CD14-positive monocyte (primary cell): ENCODE measurements at regions not wholly inside any gene's neighbourhood (a gene's known extent, or its start where the extent isn't known, plus 50 kb on each side); places are given as distances from the start of the nearest gene placed in this dataset.

Experiments
- DNase-seq, 3 donors: peaks; one replicate each; pipeline ENCODE4 v3.0.0-alpha.2; 2011 to 2022
- H2AFZ ChIP-seq: 2 replicates; pipeline ENCODE4 v1.6.0; 2012; ENCODE audit warnings: mild to moderate bottlenecking, low read depth, low read length, inconsistent platforms; ENCODE audit not compliant: insufficient read depth, poor library complexity, severe bottlenecking
- H3K27ac ChIP-seq, 2 donors: 1 replicate in 1 of 2; 2 replicates in 1 of 2; pipeline ENCODE4 v1.5.1; 2012 to 2013; ENCODE audit warnings: low read length in 2 of 2, control low read depth in 1 of 2, inconsistent platforms in 1 of 2, low read depth in 1 of 2, mild to moderate bottlenecking in 1 of 2
- H3K27me3 ChIP-seq, 2 donors: one replicate each; pipeline versions ENCODE4 v1.6.0 to v1.6.1; 2011 to 2013; ENCODE audit warnings: low read length in 2 of 2; ENCODE audit not compliant: control insufficient read depth in 2 of 2, insufficient read depth in 2 of 2
- H3K36me3 ChIP-seq, 2 donors: replicated peaks in 1 of 2; 1 replicate in 1 of 2; 2 replicates in 1 of 2; pipeline versions ENCODE4 v1.5.1 to v1.6.1; 2012 to 2013; ENCODE audit warnings: low read length in 2 of 2, control low read depth in 1 of 2, inconsistent platforms in 1 of 2, mild to moderate bottlenecking in 1 of 2; ENCODE audit not compliant: insufficient read depth in 2 of 2, control insufficient read depth in 1 of 2
- H3K4me1 ChIP-seq, 2 donors: 1 replicate in 1 of 2; 2 replicates in 1 of 2; pipeline versions ENCODE4 v1.5.1 to v1.6.1; 2012 to 2013; ENCODE audit warnings: low read length in 2 of 2, control low read depth in 1 of 2, inconsistent platforms in 1 of 2, mild to moderate bottlenecking in 1 of 2, moderate library complexity in 1 of 2; ENCODE audit not compliant: insufficient read depth in 2 of 2, control insufficient read depth in 1 of 2
- H3K4me2 ChIP-seq: replicated peaks from 2 replicates; pipeline ENCODE3; 2012; ENCODE audit warnings: low read length, moderate library complexity, mild to moderate bottlenecking; ENCODE audit not compliant: poor library complexity, severe bottlenecking; ENCODE audit errors: extremely low read depth
- H3K4me3 ChIP-seq, 3 experiments: fragments of 200-600 bp in 1 of 3; sonication (generic) in 1 of 3; replicated peaks in 1 of 3; 1 replicate in 2 of 3; 2 replicates in 1 of 3; pipeline ENCODE4 v1.5.1; 2011 to 2013; ENCODE audit warnings: low read length in 3 of 3, mild to moderate bottlenecking in 3 of 3, control low read depth in 2 of 3, low read depth in 2 of 3, inconsistent platforms in 1 of 3, moderate library complexity in 1 of 3
- H3K79me2 ChIP-seq: 2 replicates; pipeline ENCODE4 v1.6.0; 2012; ENCODE audit warnings: mild to moderate bottlenecking, control low read depth, inconsistent platforms, low read length, moderate library complexity; ENCODE audit not compliant: insufficient read depth
- H3K9ac ChIP-seq: 2 replicates; pipeline ENCODE4 v1.6.0; 2017; ENCODE audit warnings: low read length, mild to moderate bottlenecking; ENCODE audit not compliant: insufficient read depth, poor library complexity, severe bottlenecking
- H3K9me3 ChIP-seq, 2 donors: replicated peaks in 1 of 2; 1 replicate in 1 of 2; 2 replicates in 1 of 2; pipeline versions ENCODE4 v1.5.1 to v1.6.1; 2012 to 2013; ENCODE audit warnings: low read length in 2 of 2, control low read depth in 1 of 2; ENCODE audit not compliant: control insufficient read depth in 1 of 2, insufficient read depth in 1 of 2
- H4K20me1 ChIP-seq: 2 replicates; pipeline ENCODE4 v1.6.0; 2012; ENCODE audit warnings: mild to moderate bottlenecking, low read length, control low read depth, moderate library complexity; ENCODE audit not compliant: insufficient read depth
- H3K27ac Mint-ChIP-seq, 7 donors: one replicate each; pipeline ENCODE4 v1.8.0; 2020; ENCODE audit warnings: mild to moderate bottlenecking in 7 of 7, mixed read lengths in 7 of 7, moderate library complexity in 6 of 7, inconsistent platforms in 2 of 7
- H3K27me3 Mint-ChIP-seq, 3 donors: one replicate each; pipeline ENCODE4 v1.8.0; 2021 to 2022; ENCODE audit warnings: low read depth in 3 of 3, mild to moderate bottlenecking in 3 of 3, mixed read lengths in 3 of 3, moderate library complexity in 3 of 3, inconsistent platforms in 1 of 3
- H3K36me3 Mint-ChIP-seq, 2 donors: one replicate each; pipeline ENCODE4 v1.8.0; 2020; ENCODE audit warnings: mixed read lengths in 2 of 2, inconsistent platforms in 1 of 2, mild to moderate bottlenecking in 1 of 2
- H3K4me1 Mint-ChIP-seq: one replicate; pipeline ENCODE4 v1.8.0; 2020; ENCODE audit warnings: mild to moderate bottlenecking, mixed read lengths
- H3K4me3 Mint-ChIP-seq, 2 donors: one replicate each; pipeline ENCODE4 v1.8.0; 2020; ENCODE audit warnings: mild to moderate bottlenecking in 2 of 2, mixed read lengths in 2 of 2, moderate library complexity in 1 of 2
- H3K9me3 Mint-ChIP-seq, 7 donors: one replicate each; pipeline ENCODE4 v1.8.0; 2020 to 2022; ENCODE audit warnings: mixed read lengths in 7 of 7, mild to moderate bottlenecking in 6 of 7, moderate library complexity in 6 of 7, inconsistent platforms in 2 of 7
- WGBS: methylation state at CpG from one replicate; pipeline ENCODE4 v1.1.5; 2013; ENCODE audit warnings: missing lambda C conversion rate; ENCODE audit not compliant: insufficient coverage; 5-methylcytosine and 5-hydroxymethylcytosine counted together
- intact Hi-C, 2 donors: fragments of 100-400 bp; cut with micrococcal nuclease; formaldehyde crosslinking; loops; one replicate each; pipeline versions ENCODE4 v1.15.0 to v1.15.1; 2023
- TF ChIP-seq, protein P1 (sequence below): fragments of 200-600 bp; IDR thresholded peaks from one replicate; pipeline ENCODE4 v1.8.0; 2022; ENCODE audit warnings: antibody characterized with exemption, mild to moderate bottlenecking

GRCh38 chr2:150742094-150742493, 254.6 kb upstream of the RND3 start:
- H3K9me3 ChIP-seq: no peaks in the 10 kb centered on the region
- Mint-ChIP-seq H3K36me3 (no peaks in the 10 kb centered on the region), H3K4me3 (no peak overlapping the region), H3K27me3 (peaks cover 0 to 5% (median 0%) of the 10 kb centered on the region in 3 donors), H3K9me3 (peaks cover 0 to 3% (median 0%) of the 10 kb centered on the region in 7 donors), H3K27ac (no peak overlapping the region), H3K4me1 (no peaks in the 10 kb centered on the region)
- no peaks in the 10 kb centered on the region for H3K36me3 ChIP-seq
- WGBS: 71% methylated on average over 1 of the region's 4 CpGs
- H3K4me3 ChIP-seq: no peak overlapping the region
- no peak overlapping the region for H3K4me2 ChIP-seq
- H3K27ac ChIP-seq: no peak overlapping the region
- no peak for DNase-seq
- TF ChIP-seq, protein P1, sequence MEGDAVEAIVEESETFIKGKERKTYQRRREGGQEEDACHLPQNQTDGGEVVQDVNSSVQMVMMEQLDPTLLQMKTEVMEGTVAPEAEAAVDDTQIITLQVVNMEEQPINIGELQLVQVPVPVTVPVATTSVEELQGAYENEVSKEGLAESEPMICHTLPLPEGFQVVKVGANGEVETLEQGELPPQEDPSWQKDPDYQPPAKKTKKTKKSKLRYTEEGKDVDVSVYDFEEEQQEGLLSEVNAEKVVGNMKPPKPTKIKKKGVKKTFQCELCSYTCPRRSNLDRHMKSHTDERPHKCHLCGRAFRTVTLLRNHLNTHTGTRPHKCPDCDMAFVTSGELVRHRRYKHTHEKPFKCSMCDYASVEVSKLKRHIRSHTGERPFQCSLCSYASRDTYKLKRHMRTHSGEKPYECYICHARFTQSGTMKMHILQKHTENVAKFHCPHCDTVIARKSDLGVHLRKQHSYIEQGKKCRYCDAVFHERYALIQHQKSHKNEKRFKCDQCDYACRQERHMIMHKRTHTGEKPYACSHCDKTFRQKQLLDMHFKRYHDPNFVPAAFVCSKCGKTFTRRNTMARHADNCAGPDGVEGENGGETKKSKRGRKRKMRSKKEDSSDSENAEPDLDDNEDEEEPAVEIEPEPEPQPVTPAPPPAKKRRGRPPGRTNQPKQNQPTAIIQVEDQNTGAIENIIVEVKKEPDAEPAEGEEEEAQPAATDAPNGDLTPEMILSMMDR: no peak
- no peak overlapping the region for H3K9ac ChIP-seq
- no peaks in the 10 kb centered on the region for H3K27me3 ChIP-seq
- no peaks in the 10 kb centered on the region for H3K79me2 ChIP-seq
- no peaks in the 10 kb centered on the region for H3K4me1 ChIP-seq
- no peaks in the 10 kb centered on the region for H4K20me1 ChIP-seq
- H2AFZ ChIP-seq: no peak overlapping the region
- intact Hi-C loops: no loop called here

DNA sequence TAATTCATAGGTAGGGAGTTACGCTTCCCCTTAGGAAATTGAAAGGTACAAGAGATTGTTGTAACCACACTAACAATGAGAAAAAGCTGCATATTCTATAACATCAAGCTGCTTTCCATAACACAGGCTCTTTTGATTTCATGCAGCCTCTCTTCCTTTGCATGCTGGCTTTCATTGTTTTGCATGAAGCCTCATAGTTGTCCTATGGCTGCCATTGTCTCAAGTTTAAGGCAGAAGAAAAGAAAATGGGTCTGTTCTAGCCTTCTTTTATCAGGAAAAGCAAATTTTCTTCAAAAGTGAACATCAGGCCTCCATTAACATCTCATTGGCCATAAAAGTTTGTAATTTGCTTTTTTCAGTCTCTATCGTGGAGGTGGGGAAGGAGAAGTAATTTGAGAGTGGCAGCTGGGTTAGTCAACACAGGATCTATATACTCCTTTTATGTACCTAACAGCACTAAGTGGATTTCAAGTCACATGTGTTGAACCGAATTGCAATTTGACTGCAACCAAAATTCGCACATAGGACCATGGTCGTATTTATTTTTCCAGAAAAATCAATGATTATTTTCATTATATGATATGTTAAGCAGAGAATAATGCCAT, 248.5 kb upstream of the RND3 start:
- H3K4me3 Mint-ChIP-seq: no peak overlapping the region
- Histone ChIP-seq H3K9me3 (peaks cover 2 to 3% of the 10 kb centered on the region in 2 donors), H3K4me3 (no peak overlapping the region), H3K27me3 (no peaks in the 10 kb centered on the region), H4K20me1 (no peaks in the 10 kb centered on the region), H3K79me2 (no peaks in the 10 kb centered on the region), H3K36me3 (no peaks in the 10 kb centered on the region), H3K4me1 (no peaks in the 10 kb centered on the region), H2AFZ (no peak overlapping the region), H3K4me2 (no peak overlapping the region), H3K9ac (no peak overlapping the region), H3K27ac (no peak overlapping the region)
- DNase-seq: no peak
- no peak overlapping the region for H3K27ac Mint-ChIP-seq
- no peaks in the 10 kb centered on the region for H3K36me3 Mint-ChIP-seq
- peaks cover 0 to 2% (median 1%) of the 10 kb centered on the region in 3 donors for H3K27me3 Mint-ChIP-seq
- intact Hi-C loops: no loop called here
- peaks cover 0 to 4% (median 1%) of the 10 kb centered on the region in 7 donors for H3K9me3 Mint-ChIP-seq
- H3K4me1 Mint-ChIP-seq: no peaks in the 10 kb centered on the region
- TF ChIP-seq, protein P1: no peak
- WGBS: no CpG with 5 or more reads among the region's 5 CpGs
